HG02759 (cell line): ENCODE measurements at regions not wholly inside any gene's neighbourhood (a gene's known extent, or its start where the extent isn't known, plus 50 kb on each side); places are given as distances from the start of the nearest gene placed in this dataset.
"Not testable (repeated sequence)": the region's sequence is repeated elsewhere in the genome, so short reads cannot be mapped to it uniquely, and the experiment has no call there.

Experiments
- ATAC-seq: cut with Tn5 transposase; IDR thresholded peaks from one replicate; pipeline ENCODE4 v1.9.1; 2021; ENCODE audit warnings: mild to moderate bottlenecking, moderate library complexity; ENCODE audit not compliant: unreplicated experiment

GRCh38 chr7:50251765-50252164 lies 52.8 kb upstream of the IKZF1 start:
- ATAC-seq = no peak

GRCh38 chr7:50246551-50246950 lies 58.0 kb upstream of the IKZF1 start:
- no peak for ATAC-seq

- ATAC-seq = not testable (repeated sequence)
Observed at GRCh38 chr7:50242111-50242510, 62.4 kb upstream of the IKZF1 start.

GRCh38 chr7:50240699-50241098 lies 63.8 kb upstream of the IKZF1 start:
- ATAC-seq = not testable (repeated sequence)

- ATAC-seq = no peak
Observed at GRCh38 chr7:50229964-50230363, 74.6 kb upstream of the IKZF1 start.

- ATAC-seq = no peak
Observed at GRCh38 chr7:50228148-50228547, 76.4 kb upstream of the IKZF1 start.

GRCh38 chr7:50227726-50228125 lies 76.8 kb upstream of the IKZF1 start:
- no peak for ATAC-seq

- ATAC-seq = peak; percentile 43
Observed at GRCh38 chr7:50226669-50227068, 77.8 kb upstream of the IKZF1 start.

- ATAC-seq = no peak
Observed at GRCh38 chr7:50226145-50226544, 78.4 kb upstream of the IKZF1 start.

- ATAC-seq = no peak
Observed at GRCh38 chr7:50221433-50221832, 83.1 kb upstream of the IKZF1 start.

GRCh38 chr7:50221028-50221427 lies 83.5 kb upstream of the IKZF1 start:
- no peak for ATAC-seq

- ATAC-seq = no peak
Observed at GRCh38 chr7:50220273-50220672, 84.2 kb upstream of the IKZF1 start.

- ATAC-seq = no peak
Observed at GRCh38 chr7:50217821-50218281, 86.7 kb upstream of the IKZF1 start.

GRCh38 chr7:50217401-50217800 lies 87.1 kb upstream of the IKZF1 start:
- ATAC-seq = no peak

GRCh38 chr7:50216626-50217025 lies 87.9 kb upstream of the IKZF1 start:
- ATAC-seq = no peak

GRCh38 chr7:50214771-50215170 lies 89.7 kb upstream of the IKZF1 start:
- no peak for ATAC-seq

- ATAC-seq = no peak
Observed at GRCh38 chr7:50214126-50214670, 90.3 kb upstream of the IKZF1 start.

GRCh38 chr7:50213622-50214017 lies 90.9 kb upstream of the IKZF1 start:
- ATAC-seq = no peak

- ATAC-seq = peak; percentile 37
Observed at GRCh38 chr7:50212666-50213621, 91.6 kb upstream of the IKZF1 start.

- no peak for ATAC-seq
Observed at GRCh38 chr7:50212016-50212325, 92.5 kb upstream of the IKZF1 start.

- ATAC-seq = no peak
Observed at GRCh38 chr7:50211130-50212015, 93.1 kb upstream of the IKZF1 start.
